ENCODE measurements at regions not wholly inside any gene's neighbourhood (a gene's known extent, or its start where the extent isn't known, plus 50 kb on each side); places are given as distances from the start of the nearest gene placed in this dataset.

- TF ChIP-seq POLR2A (IDR thresholded peaks at IDR 0.05; ENCODE audit: low read depth, low read length), result no peak
- no peak for TF ChIP-seq PAX5 (IDR thresholded peaks at IDR 0.05; ENCODE audit: insufficient read depth, low read length, severe bottlenecking)
Observed at GRCh38 chr6:97658090-97658489, 375.1 kb upstream of the MMS22L start.
